ES-I3 (cell line): ENCODE measurements at regions not wholly inside any gene's neighbourhood (a gene's known extent, or its start where the extent isn't known, plus 50 kb on each side); places are given as distances from the start of the nearest gene placed in this dataset.
"Not testable (repeated sequence)": the region's sequence is repeated elsewhere in the genome, so short reads cannot be mapped to it uniquely, and the experiment has no call there.

Experiments used
- H3K36me3 ChIP-seq: 2 replicates; pipeline ENCODE4 v1.6.1; 2013; ENCODE audit warnings: mild to moderate bottlenecking, low read length, control low read depth, moderate library complexity; ENCODE audit not compliant: insufficient read depth
- H3K4me1 ChIP-seq: 2 replicates; pipeline ENCODE4 v1.6.1; 2013; ENCODE audit warnings: mild to moderate bottlenecking, control low read depth, low read length; ENCODE audit not compliant: insufficient read depth
- H3K9ac ChIP-seq: 2 replicates; pipeline ENCODE4 v1.6.1; 2013; ENCODE audit warnings: low read depth, mild to moderate bottlenecking, low read length, moderate library complexity
- H3K9me3 ChIP-seq: 2 replicates; pipeline ENCODE4 v1.6.1; 2013; ENCODE audit warnings: mild to moderate bottlenecking, low read length, moderate library complexity; ENCODE audit not compliant: control insufficient read depth, insufficient read depth

DNA sequence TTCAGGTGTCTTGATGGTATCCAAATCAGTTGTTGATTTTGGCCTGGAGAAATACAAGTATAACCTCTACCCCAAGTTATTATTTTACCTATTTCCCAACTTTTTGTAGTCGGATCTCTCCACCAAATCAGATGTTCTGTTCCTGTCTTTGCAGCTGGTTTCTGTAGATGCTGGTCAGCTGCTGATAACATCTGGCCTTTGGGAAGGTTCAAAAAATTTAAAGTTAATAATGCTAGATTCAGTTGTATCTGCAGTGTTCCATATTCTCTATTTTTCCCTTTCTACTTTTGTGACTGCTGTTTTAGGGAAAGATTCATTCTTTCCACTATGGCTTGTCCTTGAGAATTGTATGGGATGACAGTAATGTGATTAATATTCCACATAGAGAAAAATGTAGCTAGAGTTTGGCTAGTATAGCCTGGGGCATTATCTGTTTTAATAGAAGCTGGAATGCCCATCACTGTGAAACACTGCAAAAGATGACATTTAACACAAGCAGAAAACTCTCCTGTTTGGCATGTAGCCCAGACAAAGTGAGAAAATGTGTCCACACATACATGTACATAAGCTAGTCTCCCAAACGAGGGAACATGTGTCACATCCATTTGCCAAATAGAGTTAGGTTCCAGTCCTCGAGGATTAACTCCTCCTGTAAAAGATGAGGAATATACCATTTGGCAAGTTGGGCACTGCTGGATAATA, 99.2 kb downstream of the ZNF100 start:
- not testable (repeated sequence) for H3K36me3 ChIP-seq, H3K9ac ChIP-seq, H3K9me3 ChIP-seq, H3K4me1 ChIP-seq

- no peaks in the 10 kb centered on the region for H3K36me3 ChIP-seq
- no peaks in the 10 kb centered on the region for H3K4me1 ChIP-seq
- no peak overlapping the region for H3K9ac ChIP-seq
- peaks cover 4% of the 10 kb centered on the region; the same call in 1 of the 2 replicates for H3K9me3 ChIP-seq
Measured at GRCh38 chr19:21655540-21656126, 111.7 kb downstream of the ZNF100 start.

DNA sequence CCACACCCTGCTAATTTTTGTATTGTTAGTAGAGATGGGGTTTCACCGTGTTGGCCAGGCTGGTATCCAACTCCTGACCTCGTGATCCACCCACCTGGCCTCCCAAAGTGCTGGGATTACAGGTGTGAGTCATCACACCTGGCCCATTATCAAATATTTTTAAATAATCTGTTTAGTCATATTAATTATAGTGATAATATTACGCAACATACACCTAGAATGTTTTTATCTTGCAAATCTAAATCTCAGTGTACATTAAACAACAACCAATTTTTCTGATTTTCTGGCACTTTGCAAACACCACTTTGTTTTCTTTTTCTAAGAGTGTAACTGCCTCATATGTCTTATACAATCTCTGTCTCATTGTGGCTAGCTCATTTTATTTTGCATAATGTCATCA, 115.9 kb downstream of the ZNF100 start:
- H3K9me3 ChIP-seq, H3K9ac ChIP-seq, H3K36me3 ChIP-seq, H3K4me1 ChIP-seq: not testable (repeated sequence)

- Histone ChIP-seq H3K9ac (no peak overlapping the region), H3K4me1 (no peaks in the 10 kb centered on the region), H3K36me3 (no peaks in the 10 kb centered on the region), H3K9me3 (no peaks in the 10 kb centered on the region)
Measured at GRCh38 chr19:21638776-21639175, 128.6 kb downstream of the ZNF100 start.

DNA sequence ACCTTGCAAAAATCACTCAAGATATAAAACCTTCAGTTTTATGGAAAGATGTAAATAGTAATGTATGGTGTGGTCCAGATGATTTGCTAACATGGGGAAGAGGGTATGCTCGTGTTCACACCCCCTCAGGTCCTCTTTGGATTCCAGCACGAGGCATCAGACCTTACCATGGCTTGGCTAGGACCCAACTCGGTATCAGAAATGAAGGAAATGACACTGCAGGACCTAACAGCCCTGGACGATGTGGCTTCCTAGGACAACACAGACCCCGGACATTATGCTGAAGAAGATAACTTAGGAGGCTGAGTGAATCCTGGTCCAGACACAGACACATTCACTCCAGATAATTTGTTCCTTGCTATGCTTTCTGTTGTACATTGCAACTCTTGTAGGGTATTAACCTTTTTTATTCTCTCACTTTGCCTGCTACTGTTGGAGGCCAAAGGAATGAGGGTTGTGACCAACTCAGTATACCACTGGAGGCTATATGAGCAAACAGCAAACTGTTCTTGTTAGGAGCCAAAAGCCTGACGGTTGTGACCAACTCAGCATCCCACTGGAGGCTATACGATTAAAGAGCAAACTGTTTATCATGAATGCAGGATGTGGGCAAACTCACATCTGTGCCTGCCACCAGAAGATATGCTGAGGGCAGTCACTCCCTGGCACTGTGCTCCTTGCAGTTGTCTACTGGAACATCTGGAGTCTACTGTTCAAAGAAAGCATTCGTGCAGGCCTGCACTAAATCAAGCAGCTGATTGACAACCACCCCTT, 121.7 kb downstream of the ZNF429 start:
- Histone ChIP-seq H3K4me1 (peaks cover 9% of the 10 kb centered on the region; the same call in 1 of the 2 replicates), H3K9ac (no peak overlapping the region), H3K9me3 (no peaks in the 10 kb centered on the region), H3K36me3 (no peaks in the 10 kb centered on the region)

DNA sequence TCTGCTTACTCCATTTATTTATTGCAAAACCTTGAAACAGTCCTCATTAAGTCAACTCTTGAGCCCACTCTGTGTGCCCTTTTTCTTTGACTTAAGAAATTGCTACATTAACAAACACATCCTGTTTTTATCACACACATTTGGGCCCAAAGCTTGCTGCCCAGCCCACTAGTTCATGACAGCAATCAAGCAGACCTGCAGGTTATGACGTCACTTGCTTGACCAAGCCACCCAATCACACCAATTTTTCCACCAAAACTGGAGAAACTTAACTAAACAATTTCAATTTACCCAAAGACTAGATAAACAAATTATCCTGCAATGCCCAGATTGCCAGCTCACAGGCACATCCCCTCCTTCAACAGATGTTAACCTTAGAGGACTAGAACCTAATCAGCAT, 120.7 kb downstream of the ZNF429 start:
- H3K36me3 ChIP-seq, result no peaks in the 10 kb centered on the region
- no peaks in the 10 kb centered on the region for H3K9me3 ChIP-seq
- H3K9ac ChIP-seq, result no peak overlapping the region
- peaks cover 9% of the 10 kb centered on the region; the same call in 1 of the 2 replicates for H3K4me1 ChIP-seq

DNA sequence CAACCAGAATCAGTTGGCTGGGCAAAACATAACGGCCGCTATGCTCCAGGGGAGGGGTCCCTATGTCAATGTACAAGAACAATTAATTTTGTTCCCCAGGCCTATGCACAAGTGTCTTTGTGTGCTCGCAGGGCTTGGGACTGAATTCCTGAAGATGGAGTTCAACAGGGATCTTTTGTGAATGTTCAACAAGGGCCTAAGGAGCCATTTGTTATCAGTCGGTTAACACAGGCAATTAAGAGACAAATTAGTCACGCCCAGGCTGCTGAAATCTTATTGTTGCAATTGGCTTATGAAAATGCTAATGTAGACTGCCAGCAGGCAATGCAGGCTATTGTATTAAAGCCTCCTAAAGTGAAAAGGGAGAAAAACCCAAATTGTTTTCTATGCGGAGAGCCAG, 117.5 kb downstream of the ZNF429 start:
- peaks cover 9% of the 10 kb centered on the region; the same call in 1 of the 2 replicates for H3K4me1 ChIP-seq
- H3K36me3 ChIP-seq, result no peaks in the 10 kb centered on the region
- H3K9me3 ChIP-seq, result peaks cover 2% of the 10 kb centered on the region; the same call in 1 of the 2 replicates
- H3K9ac ChIP-seq, result no peak overlapping the region

- peaks cover 2% of the 10 kb centered on the region; the same call in 1 of the 2 replicates for H3K9me3 ChIP-seq
- H3K4me1 ChIP-seq, result peaks cover 9% of the 10 kb centered on the region; the same call in 1 of the 2 replicates
- no peak overlapping the region for H3K9ac ChIP-seq
- H3K36me3 ChIP-seq, result no peaks in the 10 kb centered on the region
Measured at GRCh38 chr19:21621671-21622070, 116.3 kb downstream of the ZNF429 start.

GRCh38 chr19:21617740-21618339, 112.4 kb downstream of the ZNF429 start:
- Histone ChIP-seq H3K9ac (no peak overlapping the region), H3K9me3 (peaks cover 2% of the 10 kb centered on the region; the same call in 1 of the 2 replicates), H3K4me1 (no peaks in the 10 kb centered on the region), H3K36me3 (no peaks in the 10 kb centered on the region)

- not testable (repeated sequence) for H3K36me3 ChIP-seq, H3K4me1 ChIP-seq, H3K9ac ChIP-seq, H3K9me3 ChIP-seq
Measured at GRCh38 chr19:21614776-21615175, 109.4 kb downstream of the ZNF429 start.

DNA sequence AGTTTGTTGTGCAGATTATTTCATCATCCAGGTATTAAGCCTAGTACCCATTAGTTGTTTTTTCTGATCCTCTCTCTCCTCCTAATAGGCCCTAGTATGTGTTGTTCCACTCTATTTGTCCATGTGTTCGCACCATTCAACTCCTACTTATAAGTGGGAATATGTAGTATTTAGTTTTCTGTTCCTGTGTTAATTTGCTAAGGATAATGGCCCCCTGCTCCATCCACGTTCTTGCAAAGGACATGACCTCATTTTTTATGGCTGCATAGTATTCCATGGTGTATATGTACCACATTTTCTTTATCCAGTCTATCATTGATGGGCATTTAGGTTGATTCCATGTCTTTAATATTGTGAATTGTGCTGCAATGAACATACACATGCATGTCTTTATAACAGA, 107.8 kb downstream of the ZNF429 start:
- H3K9ac ChIP-seq, H3K9me3 ChIP-seq, H3K36me3 ChIP-seq: not testable (repeated sequence)

DNA sequence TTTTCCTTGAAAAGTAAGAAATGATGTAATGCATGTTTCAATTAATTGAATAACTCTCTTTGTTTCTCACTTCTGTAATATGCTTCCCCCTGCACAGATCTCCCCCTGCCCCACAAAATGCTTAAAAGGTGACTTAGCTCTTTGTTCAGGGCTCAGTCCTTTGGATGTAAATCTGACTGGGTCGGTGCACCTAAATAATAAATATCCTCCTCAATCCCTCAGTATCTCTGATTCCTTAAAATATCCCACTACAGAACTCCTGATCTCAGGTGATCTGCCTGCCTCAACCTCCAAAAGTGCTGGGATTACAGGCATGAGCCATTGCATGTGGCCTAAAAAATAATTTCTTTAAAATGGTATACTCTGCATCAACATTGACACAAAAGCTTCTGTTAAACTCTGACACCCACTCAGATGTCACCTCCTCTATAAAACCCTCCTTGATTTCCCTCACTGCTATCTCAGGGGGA, 107.0 kb downstream of the ZNF429 start:
- H3K9me3 ChIP-seq, result no peaks in the 10 kb centered on the region
- H3K4me1 ChIP-seq, result no peaks in the 10 kb centered on the region
- H3K9ac ChIP-seq, result no peak overlapping the region
- no peaks in the 10 kb centered on the region for H3K36me3 ChIP-seq

More for the DNA sequence above, 107.8 kb downstream of the ZNF429 start:
- not testable (repeated sequence) for H3K4me1 ChIP-seq

- Histone ChIP-seq H3K9ac (no peak overlapping the region), H3K9me3 (no peaks in the 10 kb centered on the region), H3K36me3 (no peaks in the 10 kb centered on the region), H3K4me1 (no peaks in the 10 kb centered on the region)
Measured at GRCh38 chr19:21611659-21612402, 106.4 kb downstream of the ZNF429 start.

GRCh38 chr19:21610787-21611186, 105.4 kb downstream of the ZNF429 start:
- no peaks in the 10 kb centered on the region for H3K4me1 ChIP-seq
- H3K9ac ChIP-seq, result no peak overlapping the region
- H3K9me3 ChIP-seq, result no peaks in the 10 kb centered on the region
- H3K36me3 ChIP-seq, result no peaks in the 10 kb centered on the region
